CD4-positive, alpha-beta T cell treated with Interleukin-1 beta for 1 hour (primary cell): ENCODE measurements at regions not wholly inside any gene's neighbourhood (a gene's known extent, or its start where the extent isn't known, plus 50 kb on each side); places are given as distances from the start of the nearest gene placed in this dataset.

Source experiments
- DNase-seq, 2 donors: peaks; one replicate each; pipeline ENCODE4 v3.0.0-alpha.2; 2020 to 2022

- DNase-seq = no peak
Measured at GRCh38 chr10:36091007-36091406, 448.9 kb upstream of the FZD8 start.

GRCh38 chr10:36089790-36090440 is 447.8 kb upstream of the FZD8 start:
- DNase-seq = no peak

- no peak for DNase-seq
Measured at GRCh38 chr10:36087006-36088005, 445.2 kb upstream of the FZD8 start.

GRCh38 chr10:36075196-36075595 is 433.1 kb upstream of the FZD8 start:
- DNase-seq = no peak

GRCh38 chr10:36073796-36074345 is 431.8 kb upstream of the FZD8 start:
- no peak for DNase-seq

GRCh38 chr10:36068542-36068941 is 426.4 kb upstream of the FZD8 start:
- DNase-seq = no peak

GRCh38 chr10:36067748-36068147 is 425.7 kb upstream of the FZD8 start:
- no peak for DNase-seq

GRCh38 chr10:36066850-36067249 is 424.8 kb upstream of the FZD8 start:
- no peak for DNase-seq

- DNase-seq = no peak
Measured at GRCh38 chr10:36066102-36066501, 424.0 kb upstream of the FZD8 start.

GRCh38 chr10:36063396-36063795 is 421.3 kb upstream of the FZD8 start:
- no peak for DNase-seq

- no peak for DNase-seq
Measured at GRCh38 chr10:36057731-36058130, 415.6 kb upstream of the FZD8 start.

GRCh38 chr10:36057180-36057579 is 415.1 kb upstream of the FZD8 start:
- no peak for DNase-seq

GRCh38 chr10:36053775-36054174 is 411.7 kb upstream of the FZD8 start:
- no peak for DNase-seq

- DNase-seq = no peak
Measured at GRCh38 chr10:36053271-36053670, 411.2 kb upstream of the FZD8 start.

GRCh38 chr10:36051500-36051991 is 409.4 kb upstream of the FZD8 start:
- DNase-seq = no peak

GRCh38 chr10:36050763-36051499 is 408.8 kb upstream of the FZD8 start:
- no peak for DNase-seq

GRCh38 chr10:36048780-36049179 is 406.7 kb upstream of the FZD8 start:
- no peak for DNase-seq

GRCh38 chr10:36048236-36048635 is 406.1 kb upstream of the FZD8 start:
- no peak for DNase-seq

- DNase-seq = no peak
Measured at GRCh38 chr10:36042135-36042534, 400.0 kb upstream of the FZD8 start.

GRCh38 chr10:36038316-36038955 is 396.3 kb upstream of the FZD8 start:
- no peak for DNase-seq

GRCh38 chr10:36036137-36036536 is 394.0 kb upstream of the FZD8 start:
- DNase-seq = no peak

- no peak for DNase-seq
Measured at GRCh38 chr10:36033808-36034207, 391.7 kb upstream of the FZD8 start.
